ELR (cell line): ENCODE measurements at regions not wholly inside any gene's neighbourhood (a gene's known extent, or its start where the extent isn't known, plus 50 kb on each side); places are given as distances from the start of the nearest gene placed in this dataset.
A peak's percentile ranks its signal among the peaks of the same experiment; 100 is the strongest.

Experiments
- DNase-seq: peaks from one replicate; pipeline ENCODE4 v3.0.0-alpha.2; 2015; ENCODE audit warnings: low read depth

- DNase-seq: no peak
Observed at GRCh38 chr5:15206133-15206532, 293.8 kb upstream of the FBXL7 start.

- DNase-seq: peak; percentile 54
Observed at GRCh38 chr5:15203376-15203775, 296.6 kb upstream of the FBXL7 start.

- peak; percentile 17 for DNase-seq
Observed at GRCh38 chr5:15191012-15191411, 309.0 kb upstream of the FBXL7 start.

- peak; percentile 26 for DNase-seq
Observed at GRCh38 chr5:15183520-15183919, 311.9 kb upstream of the ANKH start.

- DNase-seq: no peak
Observed at GRCh38 chr5:15170173-15170572, 298.6 kb upstream of the ANKH start.

- no peak for DNase-seq
Observed at GRCh38 chr5:15168358-15168757, 296.8 kb upstream of the ANKH start.

GRCh38 chr5:15160091-15160490 lies 288.5 kb upstream of the ANKH start:
- no peak for DNase-seq

GRCh38 chr5:15159606-15160005 lies 288.0 kb upstream of the ANKH start:
- DNase-seq: no peak

GRCh38 chr5:15142458-15142857 lies 270.9 kb upstream of the ANKH start:
- no peak for DNase-seq

GRCh38 chr5:15137414-15137813 lies 265.8 kb upstream of the ANKH start:
- DNase-seq: no peak

- DNase-seq: no peak
Observed at GRCh38 chr5:15135661-15136060, 264.1 kb upstream of the ANKH start.

- no peak for DNase-seq
Observed at GRCh38 chr5:15133456-15133965, 261.9 kb upstream of the ANKH start.

GRCh38 chr5:15132816-15133405 lies 261.3 kb upstream of the ANKH start:
- DNase-seq: no peak

GRCh38 chr5:15131909-15132308 lies 260.3 kb upstream of the ANKH start:
- DNase-seq: no peak

- no peak for DNase-seq
Observed at GRCh38 chr5:15124871-15125568, 253.4 kb upstream of the ANKH start.

- DNase-seq: no peak
Observed at GRCh38 chr5:15124461-15124860, 252.9 kb upstream of the ANKH start.

GRCh38 chr5:15117688-15118087 lies 246.1 kb upstream of the ANKH start:
- DNase-seq: no peak

- DNase-seq: no peak
Observed at GRCh38 chr5:15116996-15117395, 245.4 kb upstream of the ANKH start.

GRCh38 chr5:15106530-15107283 lies 235.1 kb upstream of the ANKH start:
- DNase-seq: no peak

GRCh38 chr5:15105799-15106393 lies 234.3 kb upstream of the ANKH start:
- DNase-seq: peak; percentile 66

GRCh38 chr5:15103864-15104263 lies 232.3 kb upstream of the ANKH start:
- DNase-seq: no peak

- no peak for DNase-seq
Observed at GRCh38 chr5:15103130-15103529, 231.6 kb upstream of the ANKH start.

GRCh38 chr5:15097552-15097951 lies 226.0 kb upstream of the ANKH start:
- no peak for DNase-seq
